ENCODE measurements at regions not wholly inside any gene's neighbourhood (a gene's known extent, or its start where the extent isn't known, plus 50 kb on each side); places are given as distances from the start of the nearest gene placed in this dataset.

DNA sequence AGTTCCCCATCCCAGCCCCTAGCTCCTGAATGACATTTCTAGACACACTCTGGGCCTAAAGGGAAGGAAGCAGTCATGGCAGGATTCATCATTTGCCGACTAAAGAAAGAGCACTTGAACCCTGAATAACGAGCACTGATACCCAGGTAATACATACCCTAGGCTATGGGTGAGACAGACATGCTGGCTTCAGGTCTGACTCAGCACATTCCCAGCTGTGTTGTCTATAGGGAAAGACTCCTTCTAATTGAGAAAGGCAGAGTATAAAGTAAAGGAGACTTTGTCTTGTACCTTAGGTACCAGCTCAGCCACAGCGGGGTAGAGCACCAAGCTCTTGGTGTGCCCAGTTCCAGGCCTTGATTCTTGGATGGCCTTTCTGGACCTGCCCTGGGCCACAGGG lies 870.5 kb downstream of the PDCD6IP start:
- TF ChIP-seq, protein P1, sequence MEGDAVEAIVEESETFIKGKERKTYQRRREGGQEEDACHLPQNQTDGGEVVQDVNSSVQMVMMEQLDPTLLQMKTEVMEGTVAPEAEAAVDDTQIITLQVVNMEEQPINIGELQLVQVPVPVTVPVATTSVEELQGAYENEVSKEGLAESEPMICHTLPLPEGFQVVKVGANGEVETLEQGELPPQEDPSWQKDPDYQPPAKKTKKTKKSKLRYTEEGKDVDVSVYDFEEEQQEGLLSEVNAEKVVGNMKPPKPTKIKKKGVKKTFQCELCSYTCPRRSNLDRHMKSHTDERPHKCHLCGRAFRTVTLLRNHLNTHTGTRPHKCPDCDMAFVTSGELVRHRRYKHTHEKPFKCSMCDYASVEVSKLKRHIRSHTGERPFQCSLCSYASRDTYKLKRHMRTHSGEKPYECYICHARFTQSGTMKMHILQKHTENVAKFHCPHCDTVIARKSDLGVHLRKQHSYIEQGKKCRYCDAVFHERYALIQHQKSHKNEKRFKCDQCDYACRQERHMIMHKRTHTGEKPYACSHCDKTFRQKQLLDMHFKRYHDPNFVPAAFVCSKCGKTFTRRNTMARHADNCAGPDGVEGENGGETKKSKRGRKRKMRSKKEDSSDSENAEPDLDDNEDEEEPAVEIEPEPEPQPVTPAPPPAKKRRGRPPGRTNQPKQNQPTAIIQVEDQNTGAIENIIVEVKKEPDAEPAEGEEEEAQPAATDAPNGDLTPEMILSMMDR (IDR thresholded peaks at IDR 0.05), result no peak
- no peak for TF ChIP-seq POLR2A (IDR thresholded peaks at IDR 0.05)

Data from lower leg skin (tissue), 3 donors.